C4-2B (cell line): ENCODE measurements at regions not wholly inside any gene's neighbourhood (a gene's known extent, or its start where the extent isn't known, plus 50 kb on each side); places are given as distances from the start of the nearest gene placed in this dataset.

Experiments
- H3K27ac ChIP-seq: fragments of 450-650 bp; 2 replicates; pipeline ENCODE4 v1.5.1; 2017
- CTCF ChIP-seq: fragments of 450-650 bp; conservative IDR thresholded peaks from 2 replicates; pipeline ENCODE4 v1.5.1; 2017; ENCODE audit warnings: mild to moderate bottlenecking
- ZFX ChIP-seq: fragments of 450-650 bp; IDR thresholded peaks from 2 replicates; pipeline ENCODE4 v1.6.1; 2017

GRCh38 chr13:50188696-50189095, 173.5 kb downstream of the KCNRG start:
- no peak for TF ChIP-seq CTCF
- TF ChIP-seq ZFX: no peak
- H3K27ac ChIP-seq: no peak overlapping the region

GRCh38 chr13:50189450-50189849, 174.2 kb downstream of the KCNRG start:
- H3K27ac ChIP-seq: no peak overlapping the region
- TF ChIP-seq ZFX: no peak
- peak; percentile 19 for TF ChIP-seq CTCF

GRCh38 chr13:50191004-50191403, 175.8 kb downstream of the KCNRG start:
- TF ChIP-seq ZFX (no peak), CTCF (no peak)
- H3K27ac ChIP-seq: no peak overlapping the region

- TF ChIP-seq CTCF (no peak), ZFX (no peak)
- no peak overlapping the region; the same call in 1 of the 2 replicates for H3K27ac ChIP-seq
Observed at GRCh38 chr13:50192272-50192813, 177.1 kb downstream of the KCNRG start.

GRCh38 chr13:50195045-50195444, 179.8 kb downstream of the KCNRG start:
- no peak overlapping the region for H3K27ac ChIP-seq
- TF ChIP-seq ZFX (no peak), CTCF (no peak)

GRCh38 chr13:50196118-50196517, 180.9 kb downstream of the KCNRG start:
- TF ChIP-seq ZFX (no peak), CTCF (no peak)
- no peak overlapping the region for H3K27ac ChIP-seq

- TF ChIP-seq CTCF (no peak), ZFX (no peak)
- H3K27ac ChIP-seq: no peak overlapping the region
Observed at GRCh38 chr13:50197705-50198104, 182.5 kb downstream of the KCNRG start.
